Esophagus squamous epithelium (tissue), 5 donors: ENCODE measurements at regions not wholly inside any gene's neighbourhood (a gene's known extent, or its start where the extent isn't known, plus 50 kb on each side); places are given as distances from the start of the nearest gene placed in this dataset.
"Not testable (repeated sequence)": the region's sequence is repeated elsewhere in the genome, so short reads cannot be mapped to it uniquely, and the experiment has no call there.

Experiments
- DNase-seq: peaks from one replicate; lab custom pipeline; 2025; lab: John Stamatoyannopoulos, UW
- H3K27ac ChIP-seq, 4 donors: fragments of 200-600 bp; sonication (generic); one replicate each; pipeline ENCODE4 v1.5.1; 2016 to 2019; ENCODE audit warnings: mild to moderate bottlenecking in 1 of 4
- H3K27me3 ChIP-seq, 4 donors: fragments of 200-600 bp; sonication (generic); 1 replicate in 3 of 4; 2 replicates in 1 of 4; pipeline versions ENCODE4 v1.5.1 to v1.6.0; 2017 to 2021; ENCODE audit warnings: antibody characterized with exemption in 1 of 4
- H3K36me3 ChIP-seq, 3 donors: fragments of 200-600 bp; sonication (generic); one replicate each; pipeline ENCODE4 v1.5.1; 2016 to 2019
- H3K4me1 ChIP-seq, 3 donors: fragments of 200-600 bp; sonication (generic); one replicate each; pipeline ENCODE4 v1.5.1; 2017 to 2019
- H3K4me3 ChIP-seq, 4 donors: fragments of 200-600 bp; sonication (generic); 1 replicate in 3 of 4; 2 replicates in 1 of 4; pipeline ENCODE4 v1.5.1; 2016 to 2019; ENCODE audit warnings: mild to moderate bottlenecking in 2 of 4, moderate library complexity in 1 of 4
- H3K9me3 ChIP-seq, 3 donors: fragments of 200-600 bp; sonication (generic); one replicate each; pipeline ENCODE4 v1.5.1; 2016 to 2019
- WGBS, 2 donors: methylation state at CpG; one replicate each; pipeline ENCODE4 v1.1.5; 2018; 5-methylcytosine and 5-hydroxymethylcytosine counted together
- intact Hi-C: fragments of 100-400 bp; cut with DNase I; formaldehyde crosslinking; loops from one replicate; pipeline ENCODE4 v1.15.0; 2022
- donor health status: DM: yes; HTN: yes; CAD: no.

DNA sequence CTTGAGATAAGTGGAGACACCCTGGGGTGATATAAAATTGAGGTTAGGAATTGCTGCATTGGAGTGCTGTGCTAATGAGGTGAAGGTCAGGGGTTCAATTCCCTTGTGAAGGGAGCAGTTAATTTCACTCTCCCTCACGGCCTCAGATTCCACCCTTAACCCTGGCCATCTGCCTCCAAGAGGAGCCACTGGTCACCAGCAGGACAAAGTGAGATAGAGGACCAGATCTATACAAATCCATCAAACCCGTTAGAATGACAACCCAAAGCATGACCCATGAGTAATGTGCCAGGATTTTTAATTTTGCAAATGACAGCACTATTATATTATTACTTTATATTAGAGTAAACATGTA is 186.4 kb upstream of the IRF2BP2 start:
- H3K27me3 ChIP-seq, intact Hi-C loops, H3K4me1 ChIP-seq, H3K36me3 ChIP-seq, H3K9me3 ChIP-seq, DNase-seq, H3K27ac ChIP-seq, H3K4me3 ChIP-seq: not testable (repeated sequence)
- 100% methylated on average over 1 of the region's 2 CpGs; no CpG with 5 or more reads in 1 of the 2 donors for WGBS, 2 donors

DNA sequence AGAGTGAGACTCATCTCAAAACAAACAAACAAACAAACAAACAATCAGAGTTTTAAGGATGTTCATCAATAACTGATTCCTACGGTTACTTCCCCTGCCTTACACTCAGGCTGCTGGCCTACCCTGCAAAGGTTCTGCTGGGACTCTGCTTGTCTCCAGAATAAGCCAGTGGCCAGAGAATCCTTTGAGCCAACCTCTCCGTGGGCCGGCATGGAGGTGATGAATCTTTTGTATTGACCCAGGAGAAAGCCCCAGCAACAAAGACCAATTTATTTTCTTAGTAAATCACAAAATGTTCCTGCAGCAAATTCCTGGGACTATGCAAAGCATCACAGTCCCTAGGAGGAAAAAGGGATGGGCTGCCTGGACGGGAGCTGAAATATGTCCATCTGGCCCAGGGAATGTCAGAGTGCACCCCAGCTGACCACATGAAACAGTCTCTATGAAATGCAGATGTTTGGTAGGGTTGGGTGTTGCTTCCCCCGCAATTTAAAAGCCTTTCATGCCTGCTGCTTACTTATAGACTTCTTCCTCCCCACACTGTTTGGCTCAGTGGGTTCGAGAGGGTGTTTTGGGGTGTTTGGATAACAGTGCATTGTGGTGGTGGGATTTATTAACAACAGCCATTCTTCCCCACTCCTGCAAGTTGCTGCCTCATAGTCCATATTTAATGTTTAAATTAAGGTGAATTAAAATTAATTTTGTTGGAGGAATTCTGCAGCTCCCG is 185.9 kb upstream of the IRF2BP2 start:
- H3K4me1 ChIP-seq, H3K27me3 ChIP-seq, intact Hi-C loops, DNase-seq, H3K9me3 ChIP-seq, H3K4me3 ChIP-seq, H3K36me3 ChIP-seq, H3K27ac ChIP-seq: not testable (repeated sequence)
- WGBS, 2 donors = 81 to 92% methylated on average over 2 to 5 of the region's 7 CpGs

DNA sequence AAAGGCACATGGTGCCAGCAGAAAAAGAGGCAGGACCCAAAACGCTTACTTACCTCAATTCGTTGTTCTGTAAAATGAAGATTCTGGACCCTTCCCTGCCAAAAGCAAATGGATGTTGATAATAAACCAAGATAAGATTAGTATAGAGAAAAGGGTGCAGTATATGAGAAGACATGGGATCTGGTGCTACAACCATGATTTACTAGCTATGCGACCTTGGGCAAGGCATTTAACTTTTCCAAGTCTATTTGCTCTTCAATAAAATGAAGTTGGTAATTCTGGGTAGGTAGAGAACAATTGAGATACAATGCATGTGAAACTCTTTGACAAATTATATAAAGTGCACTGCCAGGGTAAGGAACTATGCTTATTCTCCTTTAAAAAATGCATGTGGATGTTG is 185.0 kb upstream of the IRF2BP2 start:
- H3K27me3 ChIP-seq, H3K4me1 ChIP-seq, intact Hi-C loops, H3K4me3 ChIP-seq, H3K27ac ChIP-seq, DNase-seq, H3K9me3 ChIP-seq, H3K36me3 ChIP-seq: not testable (repeated sequence)
- 90 to 100% methylated on average over 1 to 2 of the region's 3 CpGs for WGBS, 2 donors

DNA sequence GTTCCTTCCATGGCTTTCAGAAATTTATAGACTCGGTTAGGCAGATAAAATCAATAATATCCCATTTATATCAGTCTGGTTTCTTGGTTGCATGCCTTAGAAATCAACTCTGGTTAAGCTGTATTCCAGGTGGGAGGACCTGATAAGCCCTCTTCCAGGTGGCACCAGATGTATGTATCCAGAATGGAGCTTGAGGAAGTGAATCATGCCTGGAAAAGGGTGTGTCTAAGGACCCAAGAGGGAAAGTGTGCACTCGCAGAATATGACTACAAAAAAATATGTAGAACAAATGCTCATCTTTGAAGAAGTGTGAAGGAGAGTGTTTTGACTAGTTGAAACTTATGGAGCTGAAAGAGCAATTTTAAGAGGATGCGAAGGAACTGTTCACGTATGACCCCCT is 184.5 kb upstream of the IRF2BP2 start:
- H3K27ac ChIP-seq, DNase-seq, intact Hi-C loops, H3K4me3 ChIP-seq, H3K4me1 ChIP-seq, H3K36me3 ChIP-seq, H3K27me3 ChIP-seq, H3K9me3 ChIP-seq: not testable (repeated sequence)
- no CpG with 5 or more reads among the region's 4 CpGs for WGBS, 2 donors

DNA sequence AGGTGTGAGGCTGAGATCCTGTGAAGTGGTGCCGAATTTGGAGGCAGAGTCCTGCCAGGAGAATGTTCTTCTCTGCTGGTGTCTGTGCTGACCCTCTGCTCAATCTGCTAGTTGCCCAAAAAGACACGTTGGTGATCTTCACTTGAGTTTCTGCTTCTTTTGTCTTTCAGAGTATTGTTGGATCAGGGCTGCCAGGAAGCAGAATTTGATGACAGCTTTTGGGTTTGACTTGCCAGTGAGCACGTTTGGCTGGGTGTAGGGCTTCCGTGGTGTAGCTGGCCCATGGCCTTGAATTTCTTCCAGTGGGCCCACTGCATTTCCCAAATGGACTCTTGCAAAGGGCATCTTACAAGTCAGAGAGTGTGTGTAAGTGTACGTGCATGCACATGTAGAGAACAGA is 183.9 kb upstream of the IRF2BP2 start:
- H3K9me3 ChIP-seq, DNase-seq, H3K36me3 ChIP-seq, H3K4me1 ChIP-seq, intact Hi-C loops, H3K4me3 ChIP-seq, H3K27me3 ChIP-seq, H3K27ac ChIP-seq: not testable (repeated sequence)
- no CpG with 5 or more reads among the region's 5 CpGs for WGBS, 2 donors

DNA sequence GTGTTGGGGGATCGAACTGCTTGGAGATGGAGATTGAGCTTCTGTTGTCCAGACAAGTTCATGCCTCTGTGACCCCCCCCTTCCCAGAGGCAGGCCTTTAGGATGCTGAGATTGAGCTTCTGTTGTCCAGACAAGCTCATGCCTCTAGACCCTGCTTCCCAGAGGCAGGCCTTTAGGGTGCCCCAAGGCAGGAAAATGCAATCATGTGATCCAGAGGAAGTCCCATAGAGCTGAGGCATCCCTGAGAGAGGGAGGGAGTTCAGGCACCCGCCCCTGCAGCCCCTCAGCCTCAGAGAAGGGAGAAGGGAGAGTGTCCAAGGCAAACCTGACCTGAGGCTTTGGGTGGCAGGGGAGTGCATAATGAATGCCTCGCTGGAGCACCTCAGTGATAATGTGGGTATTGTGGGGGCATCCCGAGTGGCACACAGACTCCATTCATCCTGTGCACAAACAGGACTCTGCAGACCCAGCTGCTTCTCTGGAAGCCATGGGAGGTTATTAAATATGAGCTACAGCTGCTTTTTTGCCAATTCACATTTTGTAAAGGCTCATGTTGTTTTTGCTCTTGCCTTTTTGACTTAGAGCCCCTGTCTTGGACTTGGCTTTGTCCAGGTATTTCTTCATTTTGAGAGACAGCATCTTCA is 182.4 kb upstream of the IRF2BP2 start:
- H3K36me3 ChIP-seq, H3K27me3 ChIP-seq, intact Hi-C loops, H3K27ac ChIP-seq, DNase-seq, H3K9me3 ChIP-seq, H3K4me1 ChIP-seq, H3K4me3 ChIP-seq: not testable (repeated sequence)
- 83 to 100% methylated on average over 1 to 2 of the region's 4 CpGs for WGBS, 2 donors

DNA sequence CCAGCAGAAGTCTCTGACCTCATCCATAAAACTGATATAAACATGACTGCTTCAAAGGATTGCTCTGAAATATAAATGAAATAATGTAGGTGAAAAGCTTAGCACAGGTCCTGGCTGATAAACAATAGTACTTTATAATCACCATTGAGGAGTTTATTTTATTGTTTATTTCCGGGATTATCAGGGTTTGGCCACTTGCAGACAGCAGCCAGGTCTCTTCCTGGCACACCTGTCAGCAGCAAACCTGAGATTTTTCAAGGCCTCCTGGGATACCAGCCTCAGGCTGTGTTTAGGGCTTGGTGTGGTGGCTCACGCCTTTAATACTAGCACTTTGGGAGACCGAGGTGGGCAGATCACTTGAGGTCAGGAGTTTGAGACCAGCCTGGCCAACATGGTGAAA is 181.6 kb upstream of the IRF2BP2 start:
- H3K4me3 ChIP-seq, H3K9me3 ChIP-seq, intact Hi-C loops, DNase-seq, H3K27me3 ChIP-seq, H3K4me1 ChIP-seq, H3K36me3 ChIP-seq, H3K27ac ChIP-seq: not testable (repeated sequence)
- WGBS, 2 donors = 50% methylated on average over 1 of the region's 3 CpGs; no CpG with 5 or more reads in 1 of the 2 donors

DNA sequence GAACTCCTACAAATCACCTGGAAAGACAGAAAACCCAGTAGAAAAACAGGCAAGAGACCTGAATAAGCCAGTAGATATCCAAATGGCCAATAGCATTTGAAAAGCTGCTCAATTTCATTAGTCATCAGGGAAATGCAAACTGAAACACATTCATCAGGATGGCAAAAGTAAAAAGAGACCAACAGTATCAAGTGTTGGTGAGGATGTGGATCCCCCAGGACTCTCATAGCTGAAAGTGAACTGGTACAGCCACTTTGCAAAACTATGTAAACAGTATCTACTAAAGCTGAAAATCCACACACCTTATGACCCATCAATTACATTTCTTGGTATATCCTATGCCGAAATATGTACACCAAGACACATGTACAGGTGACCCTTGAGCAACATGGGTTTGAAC is 180.4 kb upstream of the IRF2BP2 start:
- H3K4me3 ChIP-seq, intact Hi-C loops, H3K9me3 ChIP-seq, H3K27me3 ChIP-seq, DNase-seq, H3K4me1 ChIP-seq, H3K27ac ChIP-seq, H3K36me3 ChIP-seq: not testable (repeated sequence)
- no CpG with 5 or more reads among the region's 1 CpG for WGBS, 2 donors

DNA sequence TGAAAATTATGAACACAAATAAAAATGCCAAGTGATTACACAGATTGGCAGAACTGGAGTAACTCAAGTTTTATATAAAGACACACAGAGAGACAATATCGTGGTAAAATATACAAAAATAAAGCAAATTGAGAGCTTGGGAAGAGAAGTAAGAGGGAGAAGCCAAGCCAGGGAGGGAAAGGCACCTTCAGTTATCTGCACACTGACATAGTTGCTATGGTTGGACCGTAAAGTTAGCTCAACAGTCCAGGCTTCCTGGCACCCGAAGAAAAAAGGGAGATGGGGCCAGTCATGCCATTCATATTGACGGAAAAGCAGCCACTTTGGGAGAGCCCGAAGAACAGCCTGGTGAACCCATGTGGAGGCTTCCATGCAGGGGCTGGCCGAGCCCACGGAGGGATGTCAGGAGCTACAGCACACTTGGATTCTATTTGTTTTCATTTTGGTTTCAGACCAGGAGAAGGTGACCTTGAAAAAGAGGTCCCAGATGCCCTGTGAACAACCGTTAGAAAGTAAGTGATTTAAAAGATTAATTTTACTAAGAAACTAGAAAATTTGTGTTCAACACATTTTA is 177.1 kb upstream of the IRF2BP2 start:
- 88 to 90% methylated on average over 4 to 8 of the region's 8 CpGs for WGBS, 2 donors
- intact Hi-C loops = not testable (repeated sequence)

DNA sequence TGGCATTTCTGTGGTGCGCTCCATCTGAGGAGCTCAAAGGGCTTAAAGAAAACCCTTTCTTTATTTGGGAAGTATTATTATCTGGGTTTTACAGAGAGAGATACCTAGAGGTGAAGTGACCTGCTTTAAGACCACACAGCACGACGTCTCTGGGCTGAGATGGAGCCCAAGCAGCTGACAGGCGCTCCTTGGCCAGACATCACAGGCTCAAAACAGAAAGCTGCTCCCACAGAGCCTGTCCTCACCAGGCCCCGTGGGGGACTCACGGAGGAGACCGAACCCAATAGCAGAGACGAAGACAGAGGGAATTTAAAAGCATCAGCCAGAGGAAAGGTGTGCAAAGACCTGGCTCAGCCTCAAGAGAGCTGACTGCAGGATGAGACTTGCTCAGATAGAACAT is 175.9 kb upstream of the IRF2BP2 start:
- H3K27me3 ChIP-seq = peaks cover 0 to 26% (median 0%) of the 10 kb centered on the region in 4 donors
- H3K9me3 ChIP-seq, H3K36me3 ChIP-seq, H3K27ac ChIP-seq, intact Hi-C loops, H3K4me3 ChIP-seq, DNase-seq, H3K4me1 ChIP-seq: not testable (repeated sequence)
- WGBS, 2 donors = no CpG with 5 or more reads among the region's 8 CpGs

More for the DNA sequence above, 177.1 kb upstream of the IRF2BP2 start:
- not testable (repeated sequence) for H3K4me1 ChIP-seq, H3K27ac ChIP-seq, H3K4me3 ChIP-seq, DNase-seq, H3K36me3 ChIP-seq, H3K9me3 ChIP-seq
- H3K27me3 ChIP-seq = peaks cover 0 to 14% (median 0%) of the 10 kb centered on the region in 4 donors

DNA sequence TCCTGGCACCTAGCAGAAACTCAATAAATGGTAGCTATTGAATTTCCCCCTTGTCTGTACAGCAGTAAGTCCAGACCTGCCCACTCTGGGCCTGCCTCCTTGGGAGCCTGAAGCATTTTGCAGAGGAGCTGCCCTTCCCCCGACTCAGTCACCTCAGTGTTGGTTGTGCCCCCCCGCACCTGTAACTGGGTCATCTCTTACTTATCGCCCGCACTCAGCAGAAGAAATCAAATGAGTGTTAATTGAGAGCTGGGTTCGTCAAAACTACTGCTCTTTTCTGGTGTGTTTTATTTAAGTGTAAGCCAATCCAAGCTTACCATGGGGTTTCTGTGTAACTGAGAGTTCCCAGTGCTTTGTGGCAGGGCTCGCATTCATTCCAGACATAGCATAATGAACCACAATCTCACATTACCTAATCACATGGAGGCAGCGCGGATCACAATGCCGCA is 175.5 kb upstream of the IRF2BP2 start:
- H3K27me3 ChIP-seq = peaks cover 0 to 30% (median 0%) of the 10 kb centered on the region in 4 donors
- intact Hi-C loops, H3K9me3 ChIP-seq, H3K4me1 ChIP-seq, DNase-seq, H3K27ac ChIP-seq, H3K36me3 ChIP-seq, H3K4me3 ChIP-seq: not testable (repeated sequence)
- 47 to 48% methylated on average over 5 to 9 of the region's 9 CpGs for WGBS, 2 donors

DNA sequence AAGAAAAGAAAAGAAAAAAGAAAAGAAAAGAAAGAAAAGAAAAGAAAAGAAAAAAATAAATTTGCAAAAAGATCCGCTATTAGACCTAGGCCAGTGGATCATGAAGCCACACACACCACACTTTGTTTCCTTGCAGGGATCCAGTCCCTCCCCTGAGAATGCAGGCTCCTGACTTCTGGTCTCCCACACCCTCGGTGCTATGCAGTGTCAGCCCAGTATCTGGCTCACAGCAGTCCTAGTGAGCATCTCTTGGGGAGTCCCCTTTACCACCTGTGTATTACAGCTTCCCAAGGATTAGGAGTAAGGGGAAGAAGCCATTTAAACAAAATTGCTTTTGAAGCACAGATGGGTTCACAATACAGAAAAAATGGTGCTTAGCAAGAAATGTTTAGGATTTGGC is 174.1 kb upstream of the IRF2BP2 start:
- DNase-seq, H3K4me3 ChIP-seq, H3K4me1 ChIP-seq, H3K9me3 ChIP-seq, H3K36me3 ChIP-seq, H3K27ac ChIP-seq, intact Hi-C loops: not testable (repeated sequence)
- H3K27me3 ChIP-seq = peaks cover 0 to 43% (median 0%) of the 10 kb centered on the region in 4 donors
- 88 to 91% methylated on average over 2 of the region's 2 CpGs for WGBS, 2 donors
